CD4-positive, alpha-beta T cell (primary cell): ENCODE measurements at regions not wholly inside any gene's neighbourhood (a gene's known extent, or its start where the extent isn't known, plus 50 kb on each side); places are given as distances from the start of the nearest gene placed in this dataset.
A peak's percentile ranks its signal among the peaks of the same experiment; 100 is the strongest.

ENCODE experiments used
- ATAC-seq: fragments of 200-7000 bp; cut with Tn5 transposase; one replicate; pipeline ENCODE4 v1.10.0; 2022; ENCODE audit warnings: mild to moderate bottlenecking; ENCODE audit not compliant: poor library complexity
- CTCF ChIA-PET: fragments of 350-600 bp; sonication (Branson Sonifier 250); formaldehyde crosslinking; loops from one replicate; lab custom pipeline; 2021; ENCODE audit warnings: antibody characterized with exemption, inconsistent platforms; lab: Charles Lee
- POLR2A ChIA-PET: fragments of 350-600 bp; sonication (Branson Sonifier 250); formaldehyde crosslinking; loops from one replicate; lab custom pipeline; 2021; ENCODE audit warnings: antibody characterized with exemption, inconsistent platforms; lab: Charles Lee
- DNase-seq, 14 experiments: peaks; one replicate each; pipeline ENCODE4 v3.0.0-alpha.2; 2013 to 2020; ENCODE audit warnings: mixed read lengths in 2 of 14
- H3K27ac ChIP-seq, 2 donors: one replicate each; pipeline versions ENCODE4 v1.5.1 to v1.7.0; 2013; ENCODE audit warnings: low read length in 2 of 2, low read depth in 1 of 2, mild to moderate bottlenecking in 1 of 2
- H3K27me3 ChIP-seq, 2 experiments: 1 replicate in 1 of 2; 2 replicates in 1 of 2; pipeline versions ENCODE4 v1.6.1 to v1.7.0; 2013; ENCODE audit warnings: low read length in 2 of 2, control low read depth in 1 of 2, mild to moderate bottlenecking in 1 of 2, moderate library complexity in 1 of 2; ENCODE audit not compliant: insufficient read depth in 2 of 2, control insufficient read depth in 1 of 2
- H3K36me3 ChIP-seq: one replicate; pipeline ENCODE4 v1.6.1; 2013; ENCODE audit warnings: low read length, control low read depth; ENCODE audit not compliant: insufficient read depth
- H3K4me1 ChIP-seq: one replicate; pipeline ENCODE4 v1.6.1; 2013; ENCODE audit warnings: low read length, control low read depth; ENCODE audit not compliant: insufficient read depth
- H3K4me3 ChIP-seq: one replicate; pipeline ENCODE4 v1.5.1; 2013; ENCODE audit warnings: mild to moderate bottlenecking, low read length, moderate library complexity
- H3K9me3 ChIP-seq, 2 experiments: 1 replicate in 1 of 2; 2 replicates in 1 of 2; pipeline versions ENCODE4 v1.6.1 to v1.7.0; 2013; ENCODE audit warnings: low read length in 2 of 2, mild to moderate bottlenecking in 2 of 2, control low read depth in 1 of 2, moderate library complexity in 1 of 2; ENCODE audit not compliant: control insufficient read depth in 1 of 2, insufficient read depth in 1 of 2
- H3K27ac Mint-ChIP-seq: one replicate; pipeline ENCODE4 v1.8.0; 2020; ENCODE audit warnings: mixed read lengths
- H3K27me3 Mint-ChIP-seq: one replicate; pipeline ENCODE4 v1.8.0; 2021; ENCODE audit warnings: mixed read lengths
- H3K36me3 Mint-ChIP-seq: one replicate; pipeline ENCODE4 v1.8.0; 2021; ENCODE audit warnings: low read depth, mixed read lengths
- H3K4me1 Mint-ChIP-seq: one replicate; pipeline ENCODE4 v1.8.0; 2021; ENCODE audit warnings: low read depth, mixed read lengths
- H3K4me3 Mint-ChIP-seq: one replicate; pipeline ENCODE4 v1.8.0; 2020; ENCODE audit warnings: mild to moderate bottlenecking, mixed read lengths
- H3K9me3 Mint-ChIP-seq: one replicate; pipeline ENCODE4 v1.8.0; 2020; ENCODE audit warnings: mixed read lengths
- intact Hi-C, 2 experiments: fragments of 100-400 bp; cut with DNase I in 1 of 2; cut with micrococcal nuclease in 1 of 2; formaldehyde crosslinking; loops; one replicate each; pipeline versions ENCODE4 v1.15.1 to v1.9.0; 2023 to 2025; cut with DNase I, micrococcal nuclease
- TF ChIP-seq, protein P1 (sequence below): fragments of 200-600 bp; IDR thresholded peaks from one replicate; pipeline ENCODE4 v1.8.0; 2022; ENCODE audit warnings: antibody characterized with exemption, mild to moderate bottlenecking

DNA sequence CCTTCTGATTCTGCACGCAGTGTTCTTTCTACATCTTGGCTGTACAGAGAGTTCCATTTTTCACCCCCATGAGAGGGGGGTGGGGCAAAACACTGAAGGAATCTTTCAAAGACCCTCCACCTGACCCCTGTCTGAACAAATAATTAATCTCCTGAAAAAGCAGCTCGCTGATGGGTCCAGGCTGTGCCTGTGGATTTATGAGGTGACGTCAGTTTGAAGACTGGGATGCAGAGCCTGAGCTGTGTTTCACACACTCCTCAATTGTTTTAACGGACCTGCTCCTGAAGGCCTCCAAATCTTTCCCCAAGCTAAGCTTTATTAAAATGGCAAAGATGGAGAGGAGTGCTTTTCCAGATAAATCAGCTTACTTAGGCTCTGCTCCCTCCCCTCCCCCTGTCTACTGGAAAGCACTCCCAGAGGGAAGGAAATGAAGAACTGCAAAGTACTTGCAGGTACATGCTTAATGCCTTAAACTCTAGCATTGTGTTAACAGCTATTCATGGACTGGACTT is 390.2 kb upstream of the TNP1 start:
- ATAC-seq (no peak), DNase-seq (no peak)
- TF ChIP-seq, protein P1, sequence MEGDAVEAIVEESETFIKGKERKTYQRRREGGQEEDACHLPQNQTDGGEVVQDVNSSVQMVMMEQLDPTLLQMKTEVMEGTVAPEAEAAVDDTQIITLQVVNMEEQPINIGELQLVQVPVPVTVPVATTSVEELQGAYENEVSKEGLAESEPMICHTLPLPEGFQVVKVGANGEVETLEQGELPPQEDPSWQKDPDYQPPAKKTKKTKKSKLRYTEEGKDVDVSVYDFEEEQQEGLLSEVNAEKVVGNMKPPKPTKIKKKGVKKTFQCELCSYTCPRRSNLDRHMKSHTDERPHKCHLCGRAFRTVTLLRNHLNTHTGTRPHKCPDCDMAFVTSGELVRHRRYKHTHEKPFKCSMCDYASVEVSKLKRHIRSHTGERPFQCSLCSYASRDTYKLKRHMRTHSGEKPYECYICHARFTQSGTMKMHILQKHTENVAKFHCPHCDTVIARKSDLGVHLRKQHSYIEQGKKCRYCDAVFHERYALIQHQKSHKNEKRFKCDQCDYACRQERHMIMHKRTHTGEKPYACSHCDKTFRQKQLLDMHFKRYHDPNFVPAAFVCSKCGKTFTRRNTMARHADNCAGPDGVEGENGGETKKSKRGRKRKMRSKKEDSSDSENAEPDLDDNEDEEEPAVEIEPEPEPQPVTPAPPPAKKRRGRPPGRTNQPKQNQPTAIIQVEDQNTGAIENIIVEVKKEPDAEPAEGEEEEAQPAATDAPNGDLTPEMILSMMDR, result no peak
- Mint-ChIP-seq H3K27me3 (no peaks in the 10 kb centered on the region), H3K9me3 (no peaks in the 10 kb centered on the region), H3K27ac (no peak overlapping the region), H3K36me3 (no peaks in the 10 kb centered on the region), H3K4me1 (no peaks in the 10 kb centered on the region), H3K4me3 (no peak overlapping the region)
- no peaks in the 10 kb centered on the region for H3K4me1 ChIP-seq
- H3K9me3 ChIP-seq, result peaks cover 0 to 3% of the 10 kb centered on the region in 2 experiments
- intact Hi-C loops, result no loop called here
- H3K4me3 ChIP-seq, result no peak overlapping the region
- no peaks in the 10 kb centered on the region for H3K36me3 ChIP-seq
- ChIA-PET CTCF (no interaction called here), POLR2A (no interaction called here)
- H3K27me3 ChIP-seq, result peaks cover 0 to 7% of the 10 kb centered on the region in 2 experiments
- H3K27ac ChIP-seq, result no peak overlapping the region

DNA sequence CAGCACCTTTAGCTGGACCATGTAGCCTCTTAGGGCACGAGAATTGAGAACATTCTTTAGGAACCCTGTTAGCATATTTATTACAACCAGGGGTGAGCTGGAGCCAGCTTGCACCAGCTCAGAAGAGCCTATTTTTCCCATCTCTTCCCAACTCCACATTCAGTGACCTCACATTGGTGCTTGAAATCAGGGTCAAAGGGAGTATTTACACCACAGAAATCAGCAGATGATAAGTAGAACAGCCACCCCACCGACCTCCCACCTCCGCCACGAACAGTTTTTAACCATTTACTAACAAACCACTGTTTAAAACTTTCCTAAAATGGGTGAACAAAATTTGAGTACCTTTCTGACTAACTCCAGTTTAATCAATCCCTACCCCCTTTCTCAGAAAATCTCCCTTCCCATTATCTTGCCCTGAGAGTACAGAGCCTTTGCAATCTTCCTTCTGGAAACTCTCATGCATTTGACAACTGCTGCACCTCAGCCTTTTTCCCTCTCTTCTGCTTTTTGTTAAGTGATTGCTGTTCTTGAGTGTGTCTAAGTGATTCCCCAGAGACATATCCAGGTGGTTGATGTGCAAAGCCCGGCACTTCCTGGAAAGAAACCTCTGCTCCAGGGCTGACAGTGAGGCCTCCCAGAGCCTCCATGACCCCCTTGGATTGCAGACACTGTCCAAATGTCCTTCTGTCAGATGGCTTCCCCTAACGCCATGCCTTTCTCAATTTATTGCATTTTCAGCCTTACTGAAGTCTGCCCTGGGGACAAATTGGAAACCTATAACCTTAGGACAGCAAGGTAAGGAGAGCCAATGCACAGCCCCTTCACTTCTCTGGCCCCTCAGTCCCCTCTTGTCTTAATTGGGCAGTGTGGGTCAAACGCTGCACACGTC is 389.5 kb upstream of the TNP1 start:
- no peaks in the 10 kb centered on the region for H3K4me1 Mint-ChIP-seq
- POLR2A ChIA-PET, result no interaction called here

DNA sequence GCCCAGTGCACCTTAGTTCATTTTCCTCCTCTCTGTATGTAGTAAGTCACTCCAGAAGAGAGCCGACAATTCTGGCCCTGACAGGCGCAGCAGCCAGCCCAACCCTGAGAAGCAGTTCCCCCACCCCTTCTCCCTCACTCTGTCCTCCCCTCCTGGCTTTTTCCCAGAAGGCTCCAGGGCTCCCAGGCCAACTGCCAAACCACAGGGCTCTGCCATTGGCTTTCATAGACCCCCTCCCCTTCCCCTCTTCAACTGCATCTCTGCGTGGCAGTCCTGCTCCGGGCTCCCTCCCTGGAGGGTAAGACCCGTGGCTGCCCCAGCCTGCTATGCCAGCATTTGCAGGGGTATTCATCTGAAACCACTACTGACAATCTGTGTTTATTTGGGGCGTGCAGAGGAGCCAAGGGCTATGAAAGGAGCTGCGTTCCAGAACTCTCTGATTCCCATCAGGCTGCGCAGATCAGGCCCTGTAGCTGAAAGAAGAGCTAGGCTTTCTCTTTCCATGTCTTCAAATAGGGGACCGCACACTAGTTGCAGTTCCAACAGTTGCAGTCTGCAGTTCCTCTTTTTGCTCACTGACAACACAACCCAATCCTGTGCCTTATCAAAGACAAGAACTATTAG is 388.6 kb upstream of the TNP1 start:
- Histone ChIP-seq H3K9me3 (peaks cover 0 to 3% of the 10 kb centered on the region in 2 experiments), H3K27ac (no peak overlapping the region), H3K36me3 (no peaks in the 10 kb centered on the region), H3K4me1 (no peaks in the 10 kb centered on the region), H3K4me3 (no peak overlapping the region), H3K27me3 (peaks cover 0 to 3% of the 10 kb centered on the region in 2 experiments)
- Mint-ChIP-seq H3K36me3 (no peaks in the 10 kb centered on the region), H3K27me3 (no peaks in the 10 kb centered on the region), H3K27ac (no peak overlapping the region), H3K4me3 (no peak overlapping the region), H3K9me3 (no peaks in the 10 kb centered on the region), H3K4me1 (no peaks in the 10 kb centered on the region)
- ChIA-PET POLR2A (no interaction called here), CTCF (no interaction called here)
- TF ChIP-seq, protein P1, result no peak
- ATAC-seq (no peak), DNase-seq (peak in 2 of 14 experiments; percentile 2 to 15)
- intact Hi-C loops, result no loop called here

More for the DNA sequence above, 389.5 kb upstream of the TNP1 start:
- H3K4me3 ChIP-seq, result no peak overlapping the region
- peaks cover 0 to 3% of the 10 kb centered on the region in 2 experiments for H3K9me3 ChIP-seq
- no peaks in the 10 kb centered on the region for H3K36me3 ChIP-seq
- CTCF ChIA-PET, result no interaction called here
- H3K27ac Mint-ChIP-seq, result no peak overlapping the region
- ATAC-seq, result no peak
- H3K36me3 Mint-ChIP-seq, result no peaks in the 10 kb centered on the region
- no peak overlapping the region for H3K4me3 Mint-ChIP-seq
- no peak for DNase-seq
- no peaks in the 10 kb centered on the region for H3K27me3 Mint-ChIP-seq
- no peaks in the 10 kb centered on the region for H3K4me1 ChIP-seq
- H3K9me3 Mint-ChIP-seq, result no peaks in the 10 kb centered on the region
- no peak overlapping the region for H3K27ac ChIP-seq
- intact Hi-C loops, result no loop called here
- TF ChIP-seq, protein P1, result no peak
- H3K27me3 ChIP-seq, result peaks cover 0 to 7% of the 10 kb centered on the region in 2 experiments
